Osteocyte (in vitro differentiated cells): ENCODE measurements at regions not wholly inside any gene's neighbourhood (a gene's known extent, or its start where the extent isn't known, plus 50 kb on each side); places are given as distances from the start of the nearest gene placed in this dataset.
A peak's percentile ranks its signal among the peaks of the same experiment; 100 is the strongest.

ENCODE experiments used
- DNase-seq: peaks from one replicate; pipeline ENCODE4 v3.0.0; 2021; ENCODE audit warnings: mixed read lengths; ENCODE audit not compliant: unreplicated experiment; ENCODE audit errors: extremely low spot score
- H3K27ac Mint-ChIP-seq: one replicate; pipeline ENCODE4 v1.8.0; 2021; ENCODE audit warnings: mild to moderate bottlenecking, mixed read lengths; ENCODE audit not compliant: unreplicated experiment
- H3K27me3 Mint-ChIP-seq: one replicate; pipeline ENCODE4 v1.8.0; 2021; ENCODE audit warnings: mixed read lengths; ENCODE audit not compliant: unreplicated experiment
- H3K36me3 Mint-ChIP-seq: one replicate; pipeline ENCODE4 v1.8.0; 2021; ENCODE audit warnings: mixed read lengths; ENCODE audit not compliant: unreplicated experiment
- H3K4me1 Mint-ChIP-seq: one replicate; pipeline ENCODE4 v1.8.0; 2021; ENCODE audit warnings: mixed read lengths; ENCODE audit not compliant: unreplicated experiment
- H3K4me3 Mint-ChIP-seq: one replicate; pipeline ENCODE4 v1.8.0; 2021; ENCODE audit warnings: mild to moderate bottlenecking, moderate library complexity, mixed read lengths; ENCODE audit not compliant: unreplicated experiment
- H3K9me3 Mint-ChIP-seq: one replicate; pipeline ENCODE4 v1.8.0; 2021; ENCODE audit warnings: mixed read lengths; ENCODE audit not compliant: unreplicated experiment
- TF ChIP-seq, protein P1 (sequence below): fragments of 200-600 bp; sonication (generic); IDR thresholded peaks from 2 replicates; pipeline ENCODE4 v1.5.0; 2021; ENCODE audit warnings: antibody characterized with exemption, mild to moderate bottlenecking, moderate library complexity

DNA sequence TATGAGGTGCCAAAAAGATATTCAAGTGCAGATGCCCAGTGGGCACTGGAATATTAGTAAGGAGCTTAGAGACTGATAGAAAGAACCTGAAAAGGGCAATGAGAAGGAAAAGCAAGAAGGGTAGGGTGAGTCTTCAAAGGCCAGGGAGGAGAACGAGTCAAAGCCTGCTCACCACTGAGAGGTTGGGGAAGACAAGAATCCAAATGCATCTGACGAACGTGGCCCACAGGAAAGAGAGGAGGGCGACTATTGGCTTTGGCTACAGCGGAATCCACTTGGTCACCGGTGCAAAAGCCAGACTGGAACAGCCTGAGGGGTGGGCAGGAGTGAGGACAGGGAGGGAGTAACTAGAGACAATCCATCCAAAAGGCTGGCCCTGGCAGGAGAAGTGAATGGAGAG lies 216.7 kb upstream of the KLF14 start:
- Mint-ChIP-seq H3K9me3 (no peaks in the 10 kb centered on the region), H3K27me3 (no peaks in the 10 kb centered on the region), H3K27ac (no peak overlapping the region), H3K4me3 (no peak overlapping the region), H3K4me1 (peaks cover 9% of the 10 kb centered on the region), H3K36me3 (peaks cover 20% of the 10 kb centered on the region)
- DNase-seq = no peak
- TF ChIP-seq, protein P1, sequence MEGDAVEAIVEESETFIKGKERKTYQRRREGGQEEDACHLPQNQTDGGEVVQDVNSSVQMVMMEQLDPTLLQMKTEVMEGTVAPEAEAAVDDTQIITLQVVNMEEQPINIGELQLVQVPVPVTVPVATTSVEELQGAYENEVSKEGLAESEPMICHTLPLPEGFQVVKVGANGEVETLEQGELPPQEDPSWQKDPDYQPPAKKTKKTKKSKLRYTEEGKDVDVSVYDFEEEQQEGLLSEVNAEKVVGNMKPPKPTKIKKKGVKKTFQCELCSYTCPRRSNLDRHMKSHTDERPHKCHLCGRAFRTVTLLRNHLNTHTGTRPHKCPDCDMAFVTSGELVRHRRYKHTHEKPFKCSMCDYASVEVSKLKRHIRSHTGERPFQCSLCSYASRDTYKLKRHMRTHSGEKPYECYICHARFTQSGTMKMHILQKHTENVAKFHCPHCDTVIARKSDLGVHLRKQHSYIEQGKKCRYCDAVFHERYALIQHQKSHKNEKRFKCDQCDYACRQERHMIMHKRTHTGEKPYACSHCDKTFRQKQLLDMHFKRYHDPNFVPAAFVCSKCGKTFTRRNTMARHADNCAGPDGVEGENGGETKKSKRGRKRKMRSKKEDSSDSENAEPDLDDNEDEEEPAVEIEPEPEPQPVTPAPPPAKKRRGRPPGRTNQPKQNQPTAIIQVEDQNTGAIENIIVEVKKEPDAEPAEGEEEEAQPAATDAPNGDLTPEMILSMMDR = no peak

DNA sequence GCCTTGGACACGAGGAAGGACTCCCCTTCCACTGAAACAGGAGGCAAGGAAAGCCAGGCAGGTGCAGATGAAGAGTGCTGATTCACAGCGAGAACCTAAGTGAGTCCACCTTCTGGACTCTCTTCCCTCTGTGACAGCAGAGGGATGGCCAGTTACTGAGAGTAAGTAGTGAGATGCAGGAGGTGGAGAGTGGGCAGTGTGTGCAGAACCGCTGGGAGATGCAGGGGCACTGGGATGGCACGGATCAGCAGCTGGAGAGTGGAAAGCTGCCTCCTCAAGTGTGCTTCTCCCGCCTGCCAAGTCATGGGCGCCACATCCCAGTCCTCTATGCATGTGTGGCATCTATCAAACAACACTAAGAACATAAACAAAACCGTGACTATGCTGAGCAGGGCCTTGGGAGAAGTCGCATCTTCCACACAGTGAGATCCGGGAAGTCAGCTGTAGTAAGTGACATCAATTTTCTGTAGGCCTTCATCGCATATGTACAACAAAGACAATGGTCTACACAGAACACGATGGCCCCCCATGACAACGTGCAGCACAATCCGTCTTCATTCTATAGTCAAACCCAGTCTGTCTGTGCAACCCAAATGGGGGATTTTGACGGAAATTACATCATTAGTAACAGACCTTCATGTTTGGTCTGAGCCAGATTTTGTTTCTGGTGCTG lies 217.4 kb upstream of the KLF14 start:
- Mint-ChIP-seq H3K36me3 (peaks cover 18% of the 10 kb centered on the region), H3K27me3 (no peaks in the 10 kb centered on the region), H3K27ac (peak overlapping the region; percentile 63), H3K9me3 (no peaks in the 10 kb centered on the region), H3K4me3 (no peak overlapping the region), H3K4me1 (peaks cover 14% of the 10 kb centered on the region)
- DNase-seq = no peak
- TF ChIP-seq, protein P1 = no peak

DNA sequence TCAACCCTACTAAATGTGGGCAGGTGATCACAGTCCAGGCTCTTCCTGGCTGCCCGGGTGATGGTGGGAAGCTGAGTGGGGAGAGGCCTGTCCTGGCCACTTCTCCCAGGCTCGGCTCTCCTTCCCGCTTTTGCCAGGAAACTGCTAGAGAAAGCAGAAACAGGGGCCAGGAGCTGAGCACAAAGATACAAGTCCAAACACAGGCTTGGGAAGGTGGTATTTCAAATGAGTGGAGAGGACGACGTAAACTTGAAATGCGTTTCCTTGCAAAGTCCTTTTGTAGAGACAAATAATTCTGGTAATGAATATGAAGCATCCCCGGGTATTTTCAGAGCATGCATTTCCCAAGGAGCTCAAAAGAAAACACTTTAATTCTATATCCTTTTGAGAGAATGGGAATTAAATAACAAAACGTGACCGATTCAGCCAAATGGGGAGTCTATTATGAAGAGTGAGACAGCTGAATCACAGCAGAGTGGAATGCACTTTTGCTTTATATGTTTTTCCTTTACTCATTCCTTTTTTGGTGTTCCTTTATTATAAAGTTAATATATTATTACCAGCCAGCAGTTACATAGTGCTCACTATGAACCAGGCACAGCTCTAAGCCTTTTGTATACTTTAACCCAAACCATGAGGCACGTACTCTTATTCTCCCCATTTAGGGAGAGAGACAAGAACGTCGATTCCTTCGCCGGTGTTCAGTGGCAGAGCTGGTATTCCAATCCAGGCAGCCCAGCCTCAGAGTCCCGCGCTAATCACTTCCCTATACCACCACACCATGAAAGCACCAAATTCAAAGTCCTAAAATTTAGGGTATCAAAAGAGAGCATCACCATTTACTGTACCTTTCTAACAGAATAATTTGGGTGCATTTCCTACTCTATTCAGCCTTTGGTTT lies 218.2 kb upstream of the KLF14 start:
- no peaks in the 10 kb centered on the region for H3K9me3 Mint-ChIP-seq
- no peak for DNase-seq
- H3K4me3 Mint-ChIP-seq = no peak overlapping the region
- peak overlapping the region; percentile 63 for H3K27ac Mint-ChIP-seq
- H3K36me3 Mint-ChIP-seq = peaks cover 18% of the 10 kb centered on the region
- H3K27me3 Mint-ChIP-seq = no peaks in the 10 kb centered on the region
- H3K4me1 Mint-ChIP-seq = peaks cover 22% of the 10 kb centered on the region
- TF ChIP-seq, protein P1 = no peak

DNA sequence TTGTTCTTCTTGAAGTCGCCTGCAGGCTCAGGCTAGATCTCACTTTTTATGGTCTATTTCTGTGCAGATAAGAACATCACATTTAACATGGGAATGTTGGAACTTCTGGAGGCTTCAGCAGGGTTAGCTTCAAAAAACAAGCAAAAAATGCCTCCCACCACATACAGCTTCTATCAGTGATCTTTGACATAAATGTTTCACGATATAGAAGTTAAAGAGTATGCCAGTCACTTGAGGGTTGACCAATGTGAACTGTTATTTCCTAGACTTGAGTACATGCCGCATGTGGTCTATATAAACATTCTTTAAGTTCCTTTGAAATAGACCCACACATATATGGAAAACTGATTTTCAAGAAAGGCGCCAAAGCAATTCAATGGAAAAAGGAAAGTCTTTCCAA lies 219.2 kb upstream of the KLF14 start:
- peaks cover 14% of the 10 kb centered on the region for H3K36me3 Mint-ChIP-seq
- no peaks in the 10 kb centered on the region for H3K27me3 Mint-ChIP-seq
- H3K4me1 Mint-ChIP-seq = peaks cover 24% of the 10 kb centered on the region
- H3K27ac Mint-ChIP-seq = peak overlapping the region; percentile 63
- H3K4me3 Mint-ChIP-seq = no peak overlapping the region
- no peak for DNase-seq
- H3K9me3 Mint-ChIP-seq = no peaks in the 10 kb centered on the region
- TF ChIP-seq, protein P1 = no peak

DNA sequence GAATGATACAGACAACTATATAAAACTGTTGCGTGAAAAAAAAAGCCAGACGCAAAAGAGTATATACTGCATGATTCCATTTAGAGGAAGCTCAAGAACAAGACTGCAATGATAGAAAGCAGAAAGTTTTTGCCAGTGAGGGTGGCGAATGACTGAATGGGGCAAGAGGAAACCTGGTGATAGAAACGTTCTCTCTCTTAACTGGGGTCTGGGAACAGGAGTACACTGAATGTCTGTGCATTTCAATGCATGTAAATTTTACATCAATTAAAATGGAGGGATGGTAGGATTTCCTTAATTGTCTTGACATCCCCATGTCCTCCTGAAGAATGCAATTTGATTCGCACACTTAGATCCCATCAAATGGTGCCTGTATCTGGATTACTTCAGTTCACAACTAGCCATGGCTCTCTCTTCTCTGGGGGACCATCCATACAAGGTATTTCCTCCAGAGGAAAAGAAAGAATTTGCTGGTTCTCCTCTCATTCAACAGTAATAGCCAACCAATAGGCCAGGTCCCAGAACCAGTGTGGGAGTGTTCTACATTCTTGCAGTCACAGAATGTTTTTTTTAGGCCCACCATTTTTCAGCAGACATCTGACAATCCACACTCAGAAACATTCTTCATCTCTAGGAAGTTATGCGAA lies 221.0 kb upstream of the KLF14 start:
- H3K9me3 Mint-ChIP-seq = no peaks in the 10 kb centered on the region
- H3K27me3 Mint-ChIP-seq = no peaks in the 10 kb centered on the region
- peaks cover 23% of the 10 kb centered on the region for H3K36me3 Mint-ChIP-seq
- H3K4me1 Mint-ChIP-seq = peaks cover 31% of the 10 kb centered on the region
- TF ChIP-seq, protein P1 = no peak
- no peak overlapping the region for H3K4me3 Mint-ChIP-seq
- no peak for DNase-seq
- no peak overlapping the region for H3K27ac Mint-ChIP-seq
